ENCODE measurements at regions not wholly inside any gene's neighbourhood (a gene's known extent, or its start where the extent isn't known, plus 50 kb on each side); places are given as distances from the start of the nearest gene placed in this dataset.

DNA sequence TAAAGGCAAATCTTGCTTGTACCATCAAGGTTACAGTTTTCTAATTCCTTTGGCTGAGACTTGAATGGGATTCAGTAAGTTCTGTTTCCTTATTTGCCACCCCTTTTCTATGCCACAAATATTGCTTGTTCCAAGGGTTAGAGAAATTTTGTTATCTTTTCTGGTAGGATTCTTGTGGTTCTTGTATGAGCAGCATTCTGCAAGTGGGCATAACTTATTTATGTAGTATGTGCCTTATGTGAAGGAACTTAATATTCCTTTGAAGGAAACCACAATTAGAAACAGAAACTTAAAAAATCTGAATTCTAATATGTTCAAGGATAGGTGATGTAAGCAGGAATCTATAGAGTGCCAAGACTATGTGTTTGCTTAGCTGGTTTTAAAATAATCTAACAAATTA is 53.1 kb upstream of the TSPAN5 start:
- TF ChIP-seq CTCF (IDR thresholded peaks at IDR 0.05; ENCODE audit: poor library complexity) = no peak
- TF ChIP-seq EZH2phosphoT487 (IDR thresholded peaks at IDR 0.05; ENCODE audit: low read depth, severe bottlenecking, unreplicated experiment) = no peak

All from hepatocyte (in vitro differentiated cells).